Caco-2 (cell line): ENCODE measurements at regions not wholly inside any gene's neighbourhood (a gene's known extent, or its start where the extent isn't known, plus 50 kb on each side); places are given as distances from the start of the nearest gene placed in this dataset.
"Not testable (repeated sequence)": the region's sequence is repeated elsewhere in the genome, so short reads cannot be mapped to it uniquely, and the experiment has no call there.

Experiments used
- BruUV-seq: library from RNA; stranded (reverse); fragments of 400-500 nt; replicated peaks from 2 replicates; lab custom pipeline; 2021; lab: Mats Ljungman, UMichigan
- CTCF ChIA-PET: fragments of 300-600 bp; sonication (Branson Sonifier 250); formaldehyde crosslinking; loops from one replicate; lab custom pipeline; 2022; ENCODE audit warnings: antibody characterized with exemption; lab: Charles Lee
- POLR2A ChIA-PET: fragments of 300-600 bp; sonication (Branson Sonifier 250); formaldehyde crosslinking; loops from one replicate; lab custom pipeline; 2022; ENCODE audit warnings: antibody characterized with exemption; lab: Charles Lee
- DNase-seq, 2 experiments: peaks; one replicate each; pipeline versions ENCODE4 v3.0.0 to v3.0.0-alpha.2; 2020 to 2022
- H3K27me3 ChIP-seq: replicated peaks from 2 replicates; pipeline ENCODE4 v1.6.0; 2011; ENCODE audit warnings: low read length; ENCODE audit not compliant: control insufficient read depth, insufficient read depth
- H3K36me3 ChIP-seq: 2 replicates; pipeline ENCODE4 v1.5.1; 2011; ENCODE audit warnings: low read length; ENCODE audit not compliant: control insufficient read depth, insufficient read depth
- H3K4me1 ChIP-seq: fragments of 250-450 bp; sonication (Bioruptor Pico); 2 replicates; pipeline ENCODE4 v1.5.1; 2020; ENCODE audit warnings: mild to moderate bottlenecking
- H3K4me3 ChIP-seq: 2 replicates; pipeline ENCODE4 v1.5.1; 2011; ENCODE audit warnings: low read depth, mild to moderate bottlenecking, control low read depth, low read length
- H3K9me3 ChIP-seq: fragments of 250-450 bp; sonication (Bioruptor Pico); 2 replicates; pipeline ENCODE4 v1.5.1; 2020; ENCODE audit warnings: mild to moderate bottlenecking, moderate library complexity
- H3K27ac Mint-ChIP-seq: one replicate; pipeline ENCODE4 v1.8.0; 2022; ENCODE audit warnings: mixed read lengths; ENCODE audit not compliant: unreplicated experiment
- H3K27me3 Mint-ChIP-seq: one replicate; pipeline ENCODE4 v1.8.0; 2022; ENCODE audit warnings: mixed read lengths; ENCODE audit not compliant: insufficient read depth, unreplicated experiment
- H3K36me3 Mint-ChIP-seq: one replicate; pipeline ENCODE4 v1.8.0; 2022; ENCODE audit warnings: mild to moderate bottlenecking, mixed read lengths; ENCODE audit not compliant: insufficient read depth, unreplicated experiment
- H3K4me1 Mint-ChIP-seq: one replicate; pipeline ENCODE4 v1.8.0; 2022; ENCODE audit warnings: low read depth, mixed read lengths; ENCODE audit not compliant: unreplicated experiment
- H3K4me3 Mint-ChIP-seq: one replicate; pipeline ENCODE4 v1.8.0; 2022; ENCODE audit warnings: mild to moderate bottlenecking, moderate library complexity, mixed read lengths; ENCODE audit not compliant: unreplicated experiment
- H3K9me3 Mint-ChIP-seq: one replicate; pipeline ENCODE4 v1.8.0; 2022; ENCODE audit warnings: mixed read lengths; ENCODE audit not compliant: unreplicated experiment
- intact Hi-C: fragments of 100-400 bp; cut with micrococcal nuclease; formaldehyde crosslinking; loops from one replicate; pipeline ENCODE4 v1.10.0; 2022; ENCODE audit not compliant: unreplicated experiment
- TF ChIP-seq, protein P1 (sequence below), 2 experiments: fragments of 200-600 bp in 1 of 2; IDR thresholded peaks; 1 replicate in 1 of 2; 2 replicates in 1 of 2; pipeline versions ENCODE4 v1.5.1 to v1.8.0; 2011 to 2022; ENCODE audit warnings: antibody characterized with exemption in 1 of 2, control low read depth in 1 of 2, inconsistent platforms in 1 of 2, low read depth in 1 of 2, low read length in 1 of 2, mild to moderate bottlenecking in 1 of 2, moderate library complexity in 1 of 2; ENCODE audit not compliant: insufficient read depth in 1 of 2, severe bottlenecking in 1 of 2, unreplicated experiment in 1 of 2

GRCh38 chr7:68978710-68979109 lies 619.6 kb upstream of the AUTS2 start:
- TF ChIP-seq, protein P1, sequence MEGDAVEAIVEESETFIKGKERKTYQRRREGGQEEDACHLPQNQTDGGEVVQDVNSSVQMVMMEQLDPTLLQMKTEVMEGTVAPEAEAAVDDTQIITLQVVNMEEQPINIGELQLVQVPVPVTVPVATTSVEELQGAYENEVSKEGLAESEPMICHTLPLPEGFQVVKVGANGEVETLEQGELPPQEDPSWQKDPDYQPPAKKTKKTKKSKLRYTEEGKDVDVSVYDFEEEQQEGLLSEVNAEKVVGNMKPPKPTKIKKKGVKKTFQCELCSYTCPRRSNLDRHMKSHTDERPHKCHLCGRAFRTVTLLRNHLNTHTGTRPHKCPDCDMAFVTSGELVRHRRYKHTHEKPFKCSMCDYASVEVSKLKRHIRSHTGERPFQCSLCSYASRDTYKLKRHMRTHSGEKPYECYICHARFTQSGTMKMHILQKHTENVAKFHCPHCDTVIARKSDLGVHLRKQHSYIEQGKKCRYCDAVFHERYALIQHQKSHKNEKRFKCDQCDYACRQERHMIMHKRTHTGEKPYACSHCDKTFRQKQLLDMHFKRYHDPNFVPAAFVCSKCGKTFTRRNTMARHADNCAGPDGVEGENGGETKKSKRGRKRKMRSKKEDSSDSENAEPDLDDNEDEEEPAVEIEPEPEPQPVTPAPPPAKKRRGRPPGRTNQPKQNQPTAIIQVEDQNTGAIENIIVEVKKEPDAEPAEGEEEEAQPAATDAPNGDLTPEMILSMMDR (IDR thresholded peaks at IDR 0.05; ENCODE audit: insufficient read depth in 1 of 2, low read depth in 1 of 2, low read length in 1 of 2, severe bottlenecking in 1 of 2, unreplicated experiment in 1 of 2), result no peak
- Histone ChIP-seq H3K4me1 (no peaks in the 10 kb centered on the region), H3K4me3 (no peak overlapping the region), H3K9me3 (0 out of 2 replicates have a peak, but pooled peaks cover 6% of the 10 kb centered on the region), H3K36me3 (no peaks in the 10 kb centered on the region), H3K27me3 (no peaks in the 10 kb centered on the region)
- ChIA-PET POLR2A (no interaction called here), CTCF (no interaction called here)
- Mint-ChIP-seq H3K4me3 (no peak overlapping the region), H3K9me3 (peaks cover 27% of the 10 kb centered on the region), H3K27ac (no peak overlapping the region), H3K27me3 (no peaks in the 10 kb centered on the region), H3K4me1 (no peaks in the 10 kb centered on the region), H3K36me3 (no peaks in the 10 kb centered on the region)
- BruUV-seq, result no TSS peak
- intact Hi-C loops, result no loop called here
- DNase-seq, result no peak

- DNase-seq, result no peak
- no TSS peak for BruUV-seq
Observed at GRCh38 chr7:68980011-68980410, 618.3 kb upstream of the AUTS2 start.

GRCh38 chr7:68980432-68980831 lies 617.8 kb upstream of the AUTS2 start:
- intact Hi-C loops, H3K4me3 Mint-ChIP-seq, BruUV-seq, DNase-seq, POLR2A ChIA-PET, H3K4me3 ChIP-seq, H3K27ac Mint-ChIP-seq, H3K9me3 ChIP-seq, H3K27me3 Mint-ChIP-seq, H3K4me1 Mint-ChIP-seq, H3K36me3 Mint-ChIP-seq, H3K27me3 ChIP-seq, H3K36me3 ChIP-seq, H3K4me1 ChIP-seq, CTCF ChIA-PET: not testable (repeated sequence)
- H3K9me3 Mint-ChIP-seq, result peaks cover 35% of the 10 kb centered on the region

More at GRCh38 chr7:68980011-68980410, 618.3 kb upstream of the AUTS2 start:
- no peaks in the 10 kb centered on the region for H3K27me3 Mint-ChIP-seq
- H3K36me3 Mint-ChIP-seq, result no peaks in the 10 kb centered on the region
- POLR2A ChIA-PET, result no interaction called here
- TF ChIP-seq, protein P1 (IDR thresholded peaks at IDR 0.05; ENCODE audit: insufficient read depth in 1 of 2, low read depth in 1 of 2, low read length in 1 of 2, severe bottlenecking in 1 of 2, unreplicated experiment in 1 of 2), result no peak
- peaks cover 31% of the 10 kb centered on the region for H3K9me3 Mint-ChIP-seq
- no peaks in the 10 kb centered on the region for H3K36me3 ChIP-seq
- 0 out of 2 replicates have a peak, but pooled peaks cover 6% of the 10 kb centered on the region for H3K9me3 ChIP-seq
- H3K4me1 ChIP-seq, result no peaks in the 10 kb centered on the region
- H3K27ac Mint-ChIP-seq, result no peak overlapping the region
- H3K4me3 Mint-ChIP-seq, result no peak overlapping the region
- no peaks in the 10 kb centered on the region for H3K4me1 Mint-ChIP-seq
- no peaks in the 10 kb centered on the region for H3K27me3 ChIP-seq
- intact Hi-C loops, result no loop called here
- H3K4me3 ChIP-seq, result no peak overlapping the region
- CTCF ChIA-PET, result no interaction called here

GRCh38 chr7:68984306-68984705 lies 614.0 kb upstream of the AUTS2 start:
- DNase-seq, result no peak
- ChIA-PET POLR2A (no interaction called here), CTCF (no interaction called here)
- no peak overlapping the region for H3K4me3 ChIP-seq
- no peaks in the 10 kb centered on the region for H3K4me1 ChIP-seq
- H3K36me3 Mint-ChIP-seq, result no peaks in the 10 kb centered on the region
- TF ChIP-seq, protein P1 (IDR thresholded peaks at IDR 0.05; ENCODE audit: insufficient read depth in 1 of 2, low read depth in 1 of 2, low read length in 1 of 2, severe bottlenecking in 1 of 2, unreplicated experiment in 1 of 2), result no peak
- no TSS peak for BruUV-seq
- no peak overlapping the region for H3K4me3 Mint-ChIP-seq
- intact Hi-C loops, result no loop called here
- peaks cover 50% of the 10 kb centered on the region for H3K9me3 Mint-ChIP-seq
- no peaks in the 10 kb centered on the region for H3K27me3 ChIP-seq
- H3K27me3 Mint-ChIP-seq, result no peaks in the 10 kb centered on the region
- no peaks in the 10 kb centered on the region for H3K4me1 Mint-ChIP-seq
- H3K36me3 ChIP-seq, result no peaks in the 10 kb centered on the region
- H3K27ac Mint-ChIP-seq, result no peak overlapping the region
- 0 out of 2 replicates have a peak, but pooled peaks cover 3% of the 10 kb centered on the region for H3K9me3 ChIP-seq
